GM21526 (cell line): ENCODE measurements at regions not wholly inside any gene's neighbourhood (a gene's known extent, or its start where the extent isn't known, plus 50 kb on each side); places are given as distances from the start of the nearest gene placed in this dataset.

Experiments
- ATAC-seq: cut with Tn5 transposase; IDR thresholded peaks from one replicate; pipeline ENCODE4 v1.9.1; 2021; ENCODE audit warnings: moderate library complexity; ENCODE audit not compliant: unreplicated experiment, low FRiP score

DNA sequence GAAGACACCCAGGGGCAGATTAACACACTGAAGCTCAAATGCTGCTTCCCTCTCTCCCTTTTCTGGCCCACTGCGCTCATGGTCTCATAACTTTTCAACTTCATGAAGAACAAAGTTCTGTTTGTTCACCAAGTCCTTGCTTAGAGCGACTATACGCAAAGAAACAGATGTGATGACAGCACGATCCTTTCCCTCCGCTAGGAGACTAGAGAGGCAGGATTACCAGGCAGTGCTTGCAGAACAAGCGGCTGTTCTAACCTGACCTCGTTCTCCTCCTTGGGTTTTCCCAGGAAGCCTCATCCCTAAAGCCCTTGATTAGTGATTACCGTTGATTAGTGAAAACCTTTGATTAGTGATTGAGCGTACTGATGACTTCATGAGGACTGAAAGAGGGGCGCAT lies 649.9 kb downstream of the IRX1 start:
- no peak for ATAC-seq

DNA sequence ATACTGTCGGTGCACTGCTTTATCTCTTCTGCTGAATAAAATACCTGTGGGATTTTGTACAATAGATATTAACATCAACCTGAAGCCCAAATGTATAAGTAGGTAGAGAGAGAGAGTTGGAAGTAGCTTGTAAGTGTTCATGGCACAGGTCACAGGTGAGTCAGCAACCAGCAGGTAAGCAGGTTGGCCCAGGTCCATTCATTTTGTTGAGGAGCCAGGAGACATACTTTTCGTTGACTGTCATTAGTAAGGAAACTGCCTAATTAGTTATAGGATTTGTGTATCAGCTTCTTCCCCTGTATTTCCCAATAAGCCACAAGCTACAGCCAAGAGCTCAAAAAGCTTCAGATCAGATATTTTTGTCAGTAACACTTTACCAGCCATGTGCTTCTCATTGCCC lies 650.8 kb downstream of the IRX1 start:
- ATAC-seq, result no peak

DNA sequence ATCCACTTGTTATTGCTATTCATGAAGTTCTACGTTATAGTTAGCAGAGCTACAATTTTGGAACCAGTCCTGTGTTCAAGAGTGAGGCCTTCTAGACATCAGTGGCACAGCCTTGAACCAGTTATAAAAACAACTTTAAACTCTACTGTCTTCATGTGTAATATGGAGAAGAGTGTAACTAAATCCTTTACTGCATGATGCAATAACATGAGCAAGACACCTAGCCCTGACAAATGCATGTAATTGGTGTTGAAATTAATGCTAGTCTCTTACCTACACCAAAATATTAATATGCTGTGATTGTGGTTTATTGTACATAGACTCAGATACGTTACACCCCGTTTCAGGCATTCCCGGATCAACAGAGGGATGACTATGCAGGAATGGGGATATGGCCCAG lies 654.6 kb downstream of the IRX1 start:
- no peak for ATAC-seq

DNA sequence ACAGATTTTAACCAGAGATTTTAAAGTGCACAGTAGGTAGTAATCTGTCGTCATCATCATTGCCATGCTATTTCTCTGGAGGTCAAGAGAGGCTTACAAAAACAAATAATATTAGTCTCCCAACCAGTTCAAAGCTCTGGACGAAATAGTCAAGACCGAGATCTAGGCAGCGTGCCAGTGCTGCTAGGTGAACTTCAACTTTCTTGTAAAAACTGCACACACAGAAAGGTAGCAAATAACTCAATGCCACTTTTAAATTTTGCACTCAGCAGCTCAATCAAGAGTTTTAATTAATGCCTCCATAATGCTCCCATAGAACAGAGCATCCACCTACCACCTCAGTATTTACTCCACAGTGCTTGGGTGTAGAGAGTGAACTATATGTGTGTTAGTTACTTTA lies 656.8 kb downstream of the IRX1 start:
- ATAC-seq, result no peak

DNA sequence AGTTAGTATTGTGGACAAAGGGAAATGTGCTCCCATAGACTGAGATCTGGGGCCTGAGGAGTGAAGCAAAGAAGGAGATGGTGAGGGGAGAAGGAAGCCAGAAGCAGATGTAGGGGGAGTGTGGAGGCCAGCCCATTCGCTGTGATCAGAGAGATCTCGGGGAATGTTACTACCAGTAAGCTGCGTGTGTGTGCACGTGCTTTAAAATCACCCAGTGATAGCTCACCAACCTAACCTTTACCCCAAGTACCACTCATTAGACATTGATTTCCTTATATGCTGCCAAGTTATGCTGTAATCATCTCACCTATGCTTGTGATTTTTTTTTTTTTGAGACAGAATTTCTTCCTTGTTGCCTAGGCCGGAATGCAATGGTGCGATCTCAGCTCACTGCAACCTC lies 659.1 kb downstream of the IRX1 start:
- ATAC-seq, result no peak

DNA sequence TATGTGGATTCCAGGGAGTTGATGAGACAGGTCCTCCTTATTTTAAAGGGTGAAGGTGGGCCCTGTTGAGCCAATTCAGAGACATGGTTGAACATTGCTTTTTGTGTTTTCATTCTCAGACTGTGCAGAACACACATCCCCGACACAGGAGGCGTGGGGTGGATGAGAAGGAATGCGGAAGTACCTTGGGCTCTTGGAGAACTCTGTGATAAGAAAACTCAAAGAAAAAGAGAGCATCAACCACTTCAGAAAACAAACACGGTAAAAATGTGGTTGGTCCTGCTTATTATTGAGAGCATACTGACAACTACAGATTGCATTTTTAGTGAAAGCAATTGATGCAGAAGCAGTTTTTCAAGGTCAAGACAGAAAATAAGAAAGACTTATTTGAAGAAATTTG lies 659.8 kb downstream of the IRX1 start:
- ATAC-seq, result no peak

DNA sequence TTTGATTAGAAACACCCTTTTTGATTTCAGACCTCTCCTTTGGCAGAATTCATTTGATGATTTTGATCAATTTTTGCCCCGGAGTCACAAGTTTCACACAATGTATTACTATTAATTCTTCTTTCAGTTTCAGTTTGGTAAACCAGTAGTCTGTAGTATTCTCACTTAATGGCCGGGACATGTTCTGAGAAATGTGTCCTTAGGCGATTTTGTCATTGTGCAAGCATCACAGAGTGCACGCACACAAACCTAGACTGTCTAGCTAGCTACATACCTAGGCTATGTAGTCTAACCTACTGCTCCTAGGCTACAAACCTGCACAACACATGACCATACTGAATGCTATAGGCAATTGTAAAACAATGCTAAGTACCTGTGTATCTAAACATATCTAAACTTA lies 662.5 kb downstream of the IRX1 start:
- no peak for ATAC-seq

DNA sequence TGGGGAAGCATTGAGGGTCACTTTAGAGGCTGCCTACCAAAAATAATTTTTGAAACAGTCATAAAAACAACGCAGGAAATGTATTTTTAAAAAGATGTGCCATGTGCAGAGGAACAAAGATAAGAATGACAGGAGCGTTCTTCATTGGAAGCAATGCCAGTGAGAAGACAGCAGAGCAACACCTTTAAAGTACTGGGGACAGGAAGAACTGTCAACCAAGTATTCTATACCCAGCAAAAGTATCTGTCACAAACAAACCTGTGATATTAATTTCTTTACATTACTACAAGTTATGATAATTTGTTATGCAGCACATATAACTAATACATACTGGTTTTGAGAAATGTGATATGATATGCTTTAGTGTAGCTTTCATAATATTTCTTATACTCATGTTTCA lies 675.6 kb downstream of the IRX1 start:
- no peak for ATAC-seq

DNA sequence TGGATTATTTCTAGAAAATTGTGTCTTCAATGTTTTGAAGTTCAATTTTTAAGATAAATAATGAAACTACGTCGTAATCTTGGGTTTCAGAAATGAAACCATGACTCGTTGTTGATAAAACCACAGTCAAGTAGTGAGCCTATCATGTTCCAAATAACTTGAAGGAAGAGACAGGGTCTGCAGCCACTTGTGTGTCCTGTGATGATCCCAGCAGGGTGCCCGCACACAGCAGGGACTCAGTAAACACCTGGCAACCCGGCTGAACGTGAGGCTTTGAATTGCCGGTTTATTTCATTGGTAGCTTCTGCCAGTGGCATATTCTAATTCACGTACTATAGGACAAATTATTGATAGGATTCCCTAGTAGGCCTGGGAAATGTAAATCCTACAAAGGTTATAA lies 679.6 kb downstream of the IRX1 start:
- no peak for ATAC-seq

DNA sequence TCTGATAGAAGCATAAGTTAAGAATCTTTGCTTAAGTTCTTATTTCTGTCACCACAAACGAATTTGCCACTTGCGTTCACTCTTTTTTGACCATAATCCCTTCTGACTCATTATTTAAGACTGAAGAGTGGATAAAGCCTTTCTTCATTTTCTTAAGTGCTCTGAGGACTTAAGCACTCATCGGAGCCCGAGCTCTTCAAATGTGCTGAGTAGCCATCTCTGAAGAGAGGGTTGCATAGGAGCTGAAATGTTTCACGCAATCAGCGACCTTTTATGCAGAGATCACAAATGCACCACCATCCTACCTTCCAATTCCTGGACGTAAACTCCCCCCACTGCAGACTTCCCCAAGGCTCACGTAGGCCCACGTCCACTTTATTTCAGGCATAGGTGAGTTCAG lies 699.2 kb downstream of the IRX1 start:
- no peak for ATAC-seq

DNA sequence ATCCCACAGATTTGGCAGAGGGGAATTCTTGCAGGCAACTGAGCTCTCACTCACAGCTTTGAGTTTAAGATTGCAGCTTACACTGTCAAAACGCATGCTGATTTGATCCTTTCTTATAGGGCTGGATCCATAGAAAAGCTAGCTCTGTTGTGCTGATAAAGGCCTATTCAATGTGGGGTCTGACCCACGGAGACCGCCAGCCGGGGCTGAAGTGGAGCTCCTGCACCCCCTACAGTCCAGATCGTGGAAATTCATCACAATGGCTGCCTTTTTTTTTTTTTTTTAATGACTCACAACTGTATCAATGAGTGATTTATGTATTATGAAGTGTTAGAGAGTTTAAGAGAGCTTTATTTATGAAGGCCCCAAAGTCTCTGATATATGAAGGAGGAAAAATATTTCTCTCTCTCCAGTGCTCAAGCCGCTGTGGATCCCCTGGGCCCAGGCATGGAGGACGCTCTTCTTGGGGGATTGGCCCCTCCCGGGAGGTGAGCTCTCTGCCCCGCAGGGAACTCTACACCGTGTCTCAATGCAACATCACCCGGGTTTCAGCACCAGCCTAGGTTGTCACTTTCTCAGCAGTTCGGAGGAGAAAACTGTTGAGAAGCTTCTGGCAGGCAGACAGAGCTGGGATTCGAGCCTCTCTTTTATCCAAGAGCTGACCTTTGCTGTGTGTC lies 700.2 kb downstream of the IRX1 start:
- ATAC-seq, result no peak

DNA sequence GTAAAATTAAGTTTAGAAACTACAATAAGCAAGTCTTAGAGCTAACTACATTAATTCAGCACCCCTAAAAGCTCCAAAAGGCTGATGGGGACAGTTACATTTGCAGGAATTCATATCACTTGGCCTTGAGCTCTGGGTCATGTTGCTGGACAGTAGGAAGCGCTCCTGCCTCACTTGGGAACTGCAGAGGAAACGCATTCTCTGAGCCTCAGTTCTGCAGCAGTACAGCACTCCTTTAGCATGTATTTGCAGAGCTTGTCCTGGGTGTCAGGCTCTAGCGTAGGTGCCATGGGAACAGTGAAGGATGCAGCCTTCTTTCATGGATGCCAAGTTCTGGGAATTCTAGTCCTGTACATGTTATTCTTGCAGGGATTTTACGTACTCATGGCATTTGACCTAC lies 710.4 kb downstream of the IRX1 start:
- no peak for ATAC-seq

DNA sequence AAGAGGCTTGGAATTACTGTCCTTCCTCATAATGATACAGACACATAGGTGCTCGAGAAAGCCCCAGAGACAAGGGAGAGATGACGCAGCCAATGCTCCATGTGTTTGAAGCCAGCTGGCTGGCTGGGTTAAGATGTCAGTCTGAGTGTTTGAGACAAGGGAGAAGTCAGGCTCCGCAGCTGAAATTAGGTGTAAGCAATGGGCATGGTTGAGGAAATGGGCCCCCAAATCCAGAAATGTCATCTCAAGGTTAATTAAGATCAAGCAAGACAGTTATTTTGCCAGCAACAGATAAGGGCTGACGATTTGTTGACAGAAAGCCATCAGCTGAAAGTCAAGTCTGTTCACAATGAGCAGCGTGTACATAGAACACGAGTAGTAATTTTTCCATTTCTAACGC lies 713.4 kb downstream of the IRX1 start:
- no peak for ATAC-seq

DNA sequence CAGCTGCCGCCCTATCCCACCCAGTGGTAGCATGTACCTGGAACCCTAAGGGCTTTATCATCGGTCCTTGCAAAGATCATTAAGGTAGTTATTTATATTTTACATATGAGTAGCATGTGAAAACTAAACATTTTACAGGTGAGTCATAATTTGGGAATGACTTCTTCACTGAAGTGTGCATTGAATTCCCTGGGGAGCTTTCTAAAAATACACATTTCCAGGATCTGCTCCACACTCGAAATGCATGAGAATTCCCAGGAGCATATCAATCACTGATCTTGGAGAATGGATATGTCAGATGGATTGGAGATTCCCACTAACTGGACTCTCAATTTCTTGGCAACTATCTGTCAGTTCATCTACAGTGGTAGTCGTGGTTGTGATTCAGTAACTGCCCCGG lies 717.5 kb downstream of the IRX1 start:
- no peak for ATAC-seq

DNA sequence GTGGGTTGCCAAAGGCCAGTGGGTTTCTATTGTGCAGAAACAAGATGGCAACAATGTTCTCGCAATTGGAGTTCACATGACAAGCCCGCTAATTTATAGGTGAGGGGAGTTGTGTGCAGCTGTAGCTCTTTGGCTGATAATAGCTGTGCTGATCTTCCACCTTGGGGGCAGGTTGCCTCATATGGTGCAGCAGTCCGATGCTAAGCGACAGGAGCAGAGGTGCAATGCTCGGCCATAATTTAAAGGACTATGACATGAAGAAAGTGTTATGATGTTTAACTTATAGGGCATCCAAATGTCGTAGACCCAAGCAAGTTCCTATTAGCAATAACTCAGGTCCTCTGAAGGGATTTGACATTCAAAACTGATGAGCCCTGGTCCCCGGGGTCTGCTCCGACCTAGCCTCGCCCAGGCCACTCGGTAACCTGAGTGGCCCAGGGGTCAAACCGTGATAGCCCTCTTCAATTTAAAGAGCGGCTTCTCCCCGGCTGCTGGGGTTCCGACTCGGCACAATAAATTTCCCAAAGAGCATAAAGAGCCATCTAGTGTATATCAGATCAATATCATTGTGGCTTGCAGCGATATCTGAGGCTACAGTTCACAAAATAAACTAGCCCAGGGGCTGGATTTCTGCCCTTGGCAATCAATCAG lies 724.0 kb downstream of the IRX1 start:
- ATAC-seq, result no peak

DNA sequence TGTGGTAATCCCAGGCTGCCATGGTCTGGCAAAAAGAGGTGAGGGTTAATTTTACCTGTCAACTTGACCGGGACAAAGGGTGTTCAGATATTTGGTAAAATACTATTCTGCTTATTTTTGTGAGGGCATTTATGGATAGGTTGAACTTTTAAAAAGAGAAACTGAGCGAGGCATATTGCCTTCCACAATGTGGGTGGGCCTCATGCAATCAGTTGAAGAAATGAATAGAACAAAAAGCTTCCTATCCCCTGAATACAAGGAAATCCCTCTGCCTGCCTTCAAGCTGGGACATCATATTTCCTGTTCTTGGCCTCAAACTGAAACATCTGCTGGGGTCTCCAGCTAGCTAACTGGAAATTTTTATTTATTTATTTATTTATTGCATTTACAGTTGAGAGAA lies 734.7 kb downstream of the IRX1 start:
- no peak for ATAC-seq

DNA sequence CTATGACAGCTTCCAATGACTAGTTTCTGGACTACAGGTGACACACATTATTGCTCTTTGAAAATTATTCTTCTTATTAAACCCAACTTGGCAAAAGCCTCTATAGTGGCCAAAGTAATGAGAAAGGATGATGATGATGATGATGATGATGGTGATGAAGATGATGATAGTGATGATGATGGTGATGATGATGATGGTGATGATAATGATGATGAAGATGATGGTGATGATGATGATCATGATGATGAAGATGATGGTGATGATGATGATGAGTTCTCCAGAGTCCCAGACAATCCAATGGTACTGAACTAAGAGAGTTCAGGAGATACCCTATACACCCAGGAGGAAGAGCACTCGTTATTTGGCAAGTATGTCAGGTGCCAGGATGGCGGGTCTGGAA lies 739.4 kb downstream of the IRX1 start:
- ATAC-seq, result no peak

DNA sequence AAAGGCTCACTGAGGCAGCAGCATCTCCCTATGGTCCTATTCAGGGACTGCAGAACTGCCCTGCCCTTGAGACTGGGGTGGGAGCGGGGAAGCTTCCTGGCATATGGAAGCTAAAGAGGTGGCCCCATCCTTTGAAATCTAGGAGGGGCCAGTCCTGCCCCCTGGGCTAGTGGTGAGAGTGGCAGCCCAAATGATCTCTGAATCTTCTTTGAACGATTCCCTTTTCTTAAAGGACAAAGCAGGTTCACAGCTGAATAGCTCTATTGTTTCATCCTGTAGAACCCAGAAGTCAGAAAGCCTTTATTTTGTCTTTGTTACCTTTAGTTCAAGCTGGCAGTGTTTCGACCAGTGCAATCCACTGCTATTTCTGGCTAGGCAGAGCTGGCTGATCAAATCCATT lies 741.9 kb downstream of the IRX1 start:
- no peak for ATAC-seq

DNA sequence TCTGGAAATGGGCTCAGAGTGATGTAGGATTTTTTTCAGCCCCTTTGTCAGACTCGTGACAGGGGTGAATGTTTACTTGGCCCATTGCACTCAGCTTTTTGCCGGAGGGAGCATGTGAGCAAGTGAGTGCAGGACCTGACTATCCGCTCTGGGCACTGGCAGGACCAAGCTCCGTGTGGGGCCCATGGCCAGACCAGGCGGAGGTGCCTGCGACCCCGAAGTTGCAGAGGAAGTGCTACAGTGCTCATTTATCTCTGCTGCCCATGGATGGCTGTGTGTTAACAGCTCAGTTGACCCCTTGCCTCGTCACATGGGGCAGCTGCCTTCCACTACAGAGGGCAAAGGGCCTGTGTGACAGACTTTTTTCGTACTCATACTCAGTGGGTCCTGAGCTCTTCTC lies 744.3 kb downstream of the IRX1 start:
- no peak for ATAC-seq

DNA sequence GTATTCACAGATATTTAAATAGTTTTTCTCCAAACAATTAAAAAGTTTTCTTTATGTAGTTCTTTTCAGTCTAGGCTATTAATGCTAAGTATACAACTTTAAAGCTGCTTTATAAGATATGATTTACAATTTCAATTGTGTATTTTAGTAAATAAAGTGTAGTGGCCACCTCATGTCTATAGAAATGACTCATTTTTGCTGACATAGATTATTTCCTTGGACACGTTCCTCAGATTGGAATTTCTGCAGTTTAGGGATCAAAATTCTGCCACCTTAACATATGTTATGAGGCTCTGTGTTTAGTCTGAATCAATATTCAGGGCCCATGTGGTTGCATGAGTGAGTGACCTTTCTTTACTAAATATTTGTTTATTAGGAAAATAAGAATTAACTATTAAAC lies 750.2 kb downstream of the IRX1 start:
- no peak for ATAC-seq

DNA sequence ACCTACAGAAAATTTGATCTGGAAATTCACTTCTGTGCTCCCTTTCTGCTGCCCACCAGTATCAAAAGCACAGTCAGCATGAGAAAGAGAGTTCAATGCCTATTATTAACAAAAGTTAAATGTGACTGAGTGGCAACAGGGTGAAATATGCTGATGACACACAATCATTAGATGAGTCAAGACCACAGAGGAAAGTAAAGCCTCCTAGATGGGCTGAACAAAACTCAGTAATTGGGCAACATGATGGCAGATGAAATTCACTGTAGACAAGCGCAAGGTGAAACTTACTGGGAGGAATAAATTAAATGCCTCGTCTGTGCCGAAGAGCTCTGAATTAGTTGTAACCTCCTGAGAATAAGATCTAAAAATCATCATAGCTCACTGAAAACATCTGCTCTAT lies 752.8 kb downstream of the IRX1 start:
- ATAC-seq, result no peak

DNA sequence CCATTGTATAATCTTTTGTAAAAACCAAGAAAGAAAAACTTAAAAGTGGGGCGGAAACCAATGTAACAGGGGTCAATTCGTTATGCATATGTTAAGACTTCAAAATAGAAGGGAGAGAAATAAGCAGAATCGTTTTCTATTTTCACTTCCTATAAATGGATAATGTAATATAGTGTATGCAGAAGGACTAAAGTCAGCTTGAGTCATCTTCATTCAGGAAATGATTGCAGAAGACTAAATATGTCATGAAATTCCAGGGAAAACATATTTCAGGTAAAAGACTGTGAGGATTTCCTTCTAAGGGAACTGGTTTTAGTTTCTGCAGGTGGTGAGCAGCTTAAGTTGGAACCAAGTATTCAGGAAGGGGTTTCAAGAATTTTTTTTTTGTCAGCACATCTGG lies 753.3 kb downstream of the IRX1 start:
- no peak for ATAC-seq

DNA sequence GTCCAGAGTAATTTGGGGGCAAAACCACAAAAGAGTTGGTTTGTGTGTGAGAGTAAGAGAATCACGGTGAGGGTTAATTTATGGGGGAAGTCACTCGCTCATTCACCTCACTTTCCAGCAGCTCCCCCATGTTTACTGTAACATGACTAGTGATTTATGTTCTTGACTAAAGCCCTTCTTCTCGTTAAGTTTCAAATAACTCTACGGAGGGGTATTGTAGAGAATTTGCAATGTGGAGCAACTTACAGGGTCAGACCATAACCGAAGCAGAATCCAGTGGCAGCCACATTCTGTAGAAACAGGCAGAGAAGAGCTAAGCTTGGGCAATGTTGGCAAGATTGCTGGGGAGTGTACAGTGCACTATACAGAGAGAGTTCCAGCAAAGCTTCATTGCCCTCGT lies 760.6 kb downstream of the IRX1 start:
- ATAC-seq, result no peak
